ENCODE measurements at regions not wholly inside any gene's neighbourhood (a gene's known extent, or its start where the extent isn't known, plus 50 kb on each side); places are given as distances from the start of the nearest gene placed in this dataset.

- DNase-seq (ENCODE audit: low read depth in 3 of 3), result no peak
Measured at GRCh38 chr21:19621837-19622496, 1218.4 kb upstream of the TMPRSS15 start.

GRCh38 chr21:19640964-19641363, 1237.4 kb upstream of the TMPRSS15 start:
- DNase-seq (ENCODE audit: low read depth in 3 of 3), result no peak

- no peak for DNase-seq (ENCODE audit: low read depth in 3 of 3)
Measured at GRCh38 chr21:19648391-19648790, 1244.8 kb upstream of the TMPRSS15 start.

GRCh38 chr21:19683492-19683891, 1279.9 kb upstream of the TMPRSS15 start:
- DNase-seq (ENCODE audit: low read depth in 3 of 3), result no peak

- no peak for DNase-seq (ENCODE audit: low read depth in 3 of 3)
Measured at GRCh38 chr21:19684328-19684727, 1280.7 kb upstream of the TMPRSS15 start.

GRCh38 chr21:19692231-19692630, 1288.6 kb upstream of the TMPRSS15 start:
- DNase-seq (ENCODE audit: low read depth in 3 of 3), result no peak

- no peak for DNase-seq (ENCODE audit: low read depth in 3 of 3)
Measured at GRCh38 chr21:19695796-19696195, 1292.2 kb upstream of the TMPRSS15 start.

- DNase-seq (ENCODE audit: low read depth in 3 of 3), result no peak
Measured at GRCh38 chr21:19700476-19700875, 1296.9 kb upstream of the TMPRSS15 start.

- no peak for DNase-seq (ENCODE audit: low read depth in 3 of 3)
Measured at GRCh38 chr21:19702726-19703125, 1295.5 kb upstream of the NCAM2 start.

- DNase-seq (ENCODE audit: low read depth in 3 of 3), result no peak
Measured at GRCh38 chr21:19704832-19705231, 1293.4 kb upstream of the NCAM2 start.

GRCh38 chr21:19712441-19712840, 1285.8 kb upstream of the NCAM2 start:
- no peak for DNase-seq (ENCODE audit: low read depth in 3 of 3)

- DNase-seq (ENCODE audit: low read depth in 3 of 3), result no peak
Measured at GRCh38 chr21:19713313-19713712, 1284.9 kb upstream of the NCAM2 start.

GRCh38 chr21:19724081-19724480, 1274.1 kb upstream of the NCAM2 start:
- DNase-seq (ENCODE audit: low read depth in 3 of 3), result no peak

GRCh38 chr21:19731251-19731650, 1267.0 kb upstream of the NCAM2 start:
- no peak for DNase-seq (ENCODE audit: low read depth in 3 of 3)

- DNase-seq (ENCODE audit: low read depth in 3 of 3), result no peak
Measured at GRCh38 chr21:19759836-19760235, 1238.4 kb upstream of the NCAM2 start.

- no peak for DNase-seq (ENCODE audit: low read depth in 3 of 3)
Measured at GRCh38 chr21:19767546-19767945, 1230.7 kb upstream of the NCAM2 start.

- no peak for DNase-seq (ENCODE audit: low read depth in 3 of 3)
Measured at GRCh38 chr21:19771881-19772280, 1226.3 kb upstream of the NCAM2 start.

- no peak for DNase-seq (ENCODE audit: low read depth in 3 of 3)
Measured at GRCh38 chr21:19776076-19776475, 1222.1 kb upstream of the NCAM2 start.

GRCh38 chr21:19781881-19782652, 1216.1 kb upstream of the NCAM2 start:
- no peak for DNase-seq (ENCODE audit: low read depth in 3 of 3)

GRCh38 chr21:19785941-19786340, 1212.3 kb upstream of the NCAM2 start:
- no peak for DNase-seq (ENCODE audit: low read depth in 3 of 3)

- no peak for DNase-seq (ENCODE audit: low read depth in 3 of 3)
Measured at GRCh38 chr21:19792004-19792403, 1206.2 kb upstream of the NCAM2 start.

GRCh38 chr21:19807201-19807600, 1191.0 kb upstream of the NCAM2 start:
- no peak for DNase-seq (ENCODE audit: low read depth in 3 of 3)

GRCh38 chr21:19810779-19811178, 1187.4 kb upstream of the NCAM2 start:
- DNase-seq (ENCODE audit: low read depth in 3 of 3), result no peak

Measured in stimulated activated CD4-positive, alpha-beta T cell treated with anti-CD3 and anti-CD28 coated beads, TNF-alpha, amount 100 ng/mL, for 48 hours (primary cell).